GM12891 (cell line): ENCODE measurements at regions not wholly inside any gene's neighbourhood (a gene's known extent, or its start where the extent isn't known, plus 50 kb on each side); places are given as distances from the start of the nearest gene placed in this dataset.

Experiments used
- PAX5 ChIP-seq: IDR thresholded peaks from 2 replicates; pipeline ENCODE4 v1.6.1; 2011; ENCODE audit warnings: low read length, moderate library complexity, mild to moderate bottlenecking; ENCODE audit not compliant: insufficient read depth, severe bottlenecking
- POLR2A ChIP-seq: IDR thresholded peaks from 2 replicates; pipeline ENCODE4 v1.6.1; 2011; ENCODE audit warnings: low read depth, low read length, control low read depth
- POLR2AphosphoS5 ChIP-seq: IDR thresholded peaks from 2 replicates; pipeline ENCODE4 v1.6.1; 2011; ENCODE audit warnings: low read depth, low read length, control low read depth
- SPI1 ChIP-seq: IDR thresholded peaks from 2 replicates; pipeline ENCODE4 v1.6.1; 2011; ENCODE audit warnings: low read depth, low read length, control low read depth
- TAF1 ChIP-seq: IDR thresholded peaks from 2 replicates; pipeline ENCODE4 v1.6.1; 2011; ENCODE audit warnings: low read depth, low read length, control low read depth

DNA sequence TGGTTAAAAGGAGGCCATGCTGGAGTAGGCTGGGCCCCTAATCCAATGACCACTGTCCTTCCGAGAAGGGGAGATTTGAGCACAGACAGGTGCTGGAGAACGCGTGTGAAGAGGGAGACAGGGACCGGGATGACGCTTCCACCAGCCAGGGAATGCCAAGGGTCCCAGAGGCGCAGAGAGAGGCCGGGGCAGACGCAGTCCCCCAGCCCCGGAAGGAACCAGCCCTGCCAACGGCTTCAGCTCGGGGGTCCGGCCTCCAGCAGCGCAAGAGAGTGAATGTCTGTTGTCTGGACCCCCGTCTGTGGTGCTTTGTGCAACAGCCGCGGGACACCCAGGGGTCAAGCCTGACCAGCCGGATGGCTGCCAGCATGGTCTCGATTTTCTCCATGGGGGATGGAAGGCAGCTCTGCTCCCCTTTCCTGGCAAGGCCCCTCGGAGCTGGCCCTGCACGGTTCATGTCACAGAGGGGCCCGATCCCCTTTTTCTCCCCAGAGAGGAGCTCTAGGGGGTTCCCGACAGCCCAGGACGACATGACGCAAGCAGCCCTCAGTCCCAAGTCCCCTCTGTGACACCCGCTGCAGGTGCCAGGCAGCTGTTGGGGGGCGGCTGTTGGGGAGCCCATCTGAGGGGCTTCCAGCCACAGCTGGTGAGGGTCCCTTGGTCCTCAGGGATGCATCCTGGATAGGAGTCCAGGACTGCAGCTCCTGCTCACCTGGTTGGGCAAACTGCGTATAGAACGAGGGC lies 73.5 kb downstream of the SIK1 start:
- TF ChIP-seq POLR2AphosphoS5: no peak
- no peak for TF ChIP-seq TAF1
- no peak for TF ChIP-seq POLR2A
- no peak for TF ChIP-seq PAX5
- no peak for TF ChIP-seq SPI1
